HG03045 (cell line): ENCODE measurements at regions not wholly inside any gene's neighbourhood (a gene's known extent, or its start where the extent isn't known, plus 50 kb on each side); places are given as distances from the start of the nearest gene placed in this dataset.

ENCODE experiments used
- ATAC-seq: cut with Tn5 transposase; IDR thresholded peaks from one replicate; pipeline ENCODE4 v1.9.1; 2021; ENCODE audit warnings: mild to moderate bottlenecking, moderate library complexity; ENCODE audit not compliant: unreplicated experiment

DNA sequence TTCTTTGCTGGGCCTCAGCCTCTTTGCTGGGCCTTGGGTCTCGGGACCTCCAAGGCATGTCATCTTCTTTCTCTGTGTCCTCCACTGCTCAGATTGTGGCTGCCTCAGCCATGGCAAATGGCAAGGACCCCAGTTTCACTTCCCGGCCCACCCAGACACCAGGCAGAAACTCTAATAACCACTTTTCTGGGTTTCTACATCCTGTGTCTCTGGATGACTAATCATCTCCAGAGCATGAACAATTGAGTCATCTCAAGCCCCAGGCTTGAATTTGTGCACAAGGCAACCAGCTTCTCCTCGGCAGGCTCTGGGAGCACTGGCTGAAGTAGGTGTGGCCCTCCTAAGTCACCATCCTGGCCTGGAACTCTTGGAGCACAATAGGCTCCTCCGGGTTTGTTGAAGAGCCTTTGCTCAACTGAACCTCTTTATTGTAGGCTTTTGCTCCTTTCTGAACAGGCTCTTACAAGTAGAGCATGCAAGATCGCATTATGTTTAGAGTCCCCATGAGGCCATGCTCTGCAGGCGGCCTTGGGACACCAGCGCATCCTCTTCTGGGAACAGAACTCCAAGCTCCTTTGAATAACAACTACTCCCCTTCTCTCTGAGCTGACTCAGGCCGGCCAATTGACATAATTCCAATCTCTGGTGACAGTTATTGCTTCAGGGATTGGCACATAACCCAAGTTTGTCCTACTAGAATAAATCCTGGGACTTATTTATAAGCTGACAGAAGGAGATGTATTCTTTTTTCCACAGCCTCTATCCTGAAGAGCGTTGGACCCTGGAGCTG lies 218.1 kb downstream of the WDR11 start:
- peak; percentile 61 for ATAC-seq

DNA sequence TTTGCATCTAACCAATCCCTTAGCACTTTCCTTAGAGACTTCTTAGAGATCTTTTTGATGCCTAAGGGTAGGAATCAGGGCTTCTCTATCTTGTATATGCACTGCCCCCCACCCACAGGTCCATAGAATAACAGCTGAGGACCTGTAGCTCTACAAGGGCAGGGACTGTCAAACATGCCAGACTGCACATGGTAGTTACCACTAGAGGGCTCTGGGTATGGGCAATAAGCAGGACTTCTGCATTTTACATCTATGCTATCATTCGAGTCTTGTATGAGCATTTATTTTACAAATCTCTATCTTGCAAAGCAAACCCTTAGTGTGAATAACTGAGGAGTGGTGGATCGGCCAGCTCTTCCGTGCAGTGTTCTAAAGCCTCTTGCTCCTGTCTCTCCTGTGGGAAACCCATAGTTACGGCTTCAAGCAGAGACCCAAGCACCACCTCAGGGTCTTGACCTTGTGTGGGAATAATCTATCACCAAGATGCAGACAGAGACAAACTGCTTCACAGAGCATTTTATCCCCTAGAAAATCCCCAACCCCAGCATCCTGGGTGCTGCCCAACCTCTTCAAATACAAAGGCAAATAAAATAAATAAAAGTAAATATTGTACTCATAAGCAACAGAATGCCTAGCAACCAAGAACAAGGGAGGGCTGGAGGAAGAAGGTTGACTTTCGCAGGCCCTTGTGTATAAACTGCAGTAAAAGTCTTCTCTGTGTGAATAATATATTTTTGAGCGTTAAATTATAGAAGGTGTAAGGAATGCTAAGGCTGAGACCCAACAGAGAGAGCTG lies 219.3 kb downstream of the WDR11 start:
- no peak for ATAC-seq

DNA sequence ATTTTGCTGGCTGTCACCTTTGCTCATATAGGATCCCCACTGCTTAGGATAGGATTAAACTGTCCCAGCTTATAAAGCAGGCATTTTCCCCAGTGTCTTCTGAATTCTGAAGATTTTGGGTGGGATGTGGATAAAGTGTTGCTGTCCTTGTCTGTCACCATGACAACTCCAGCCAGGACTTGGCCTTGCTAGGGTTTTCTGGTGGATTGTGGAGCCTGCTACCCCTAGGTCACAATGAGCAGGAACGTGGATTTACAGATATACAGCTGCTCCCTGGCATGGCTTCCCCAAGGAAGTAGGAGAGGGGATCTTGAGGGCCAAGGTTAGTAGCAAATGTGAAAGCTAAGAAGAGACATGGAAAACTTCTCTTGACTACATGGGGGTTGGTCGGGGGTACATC lies 220.7 kb downstream of the WDR11 start:
- no peak for ATAC-seq

DNA sequence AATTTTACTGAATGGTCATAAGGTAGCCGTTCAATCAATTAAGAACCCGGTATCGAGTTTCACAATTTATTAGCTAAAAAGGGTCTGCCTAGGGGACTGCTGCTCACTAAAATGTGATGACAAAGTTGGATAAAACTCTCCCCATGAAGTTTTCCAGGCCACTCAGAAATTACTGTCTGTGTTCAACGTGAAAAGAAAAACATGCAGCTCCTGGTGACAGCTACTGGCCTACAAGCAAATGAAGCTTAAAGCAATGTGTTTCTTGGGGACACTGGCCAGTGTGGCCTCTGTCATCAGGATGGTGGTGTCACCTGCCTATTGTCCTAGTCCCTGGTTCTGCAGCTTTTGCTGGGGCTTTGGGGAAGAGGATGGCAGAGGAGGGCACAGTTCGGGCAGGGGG lies 222.6 kb downstream of the WDR11 start:
- ATAC-seq = no peak

DNA sequence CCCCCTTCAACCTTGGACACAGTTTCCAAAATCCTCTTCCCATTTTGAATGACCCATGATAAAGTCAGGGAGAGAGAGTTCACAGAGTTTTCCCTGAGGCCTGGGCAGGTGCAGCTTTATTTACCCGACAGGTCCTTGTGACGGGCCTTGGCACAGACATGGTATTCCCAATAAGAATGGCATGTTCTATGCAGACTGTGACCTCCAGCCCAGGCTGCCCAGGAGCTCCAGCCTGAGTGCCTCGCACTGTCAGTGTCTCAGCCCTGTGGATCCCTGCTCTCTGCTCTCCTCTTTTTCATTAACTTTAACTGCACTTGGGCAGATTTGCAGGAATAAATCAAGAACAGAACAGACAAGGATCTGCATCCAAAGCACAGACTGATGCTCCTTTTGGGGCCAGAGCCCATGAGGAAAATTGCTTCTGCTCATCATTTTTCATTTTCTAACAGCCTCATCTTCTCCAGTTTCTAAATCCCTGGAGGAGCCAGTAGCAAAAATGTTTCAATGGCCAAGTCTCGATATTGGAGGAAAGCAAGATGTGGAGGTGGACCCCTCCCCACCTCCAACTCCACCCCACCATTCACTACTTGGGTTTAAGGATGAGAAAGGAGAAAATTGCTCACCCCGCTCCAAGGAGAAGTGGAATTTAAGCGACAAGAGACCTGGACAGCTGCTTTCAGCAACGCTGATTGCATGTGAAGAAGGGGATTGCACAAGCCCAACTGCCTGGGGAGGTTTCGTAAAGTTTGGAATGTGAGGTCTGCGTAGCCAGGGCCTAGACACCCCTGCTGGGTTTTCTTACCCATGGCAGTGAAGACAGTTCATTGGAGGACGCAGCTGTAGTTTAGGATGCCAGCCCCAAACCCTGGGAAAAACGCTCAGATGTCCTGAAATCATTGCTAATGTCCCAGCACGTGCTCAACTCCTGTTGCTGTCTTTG lies 225.9 kb downstream of the WDR11 start:
- no peak for ATAC-seq

DNA sequence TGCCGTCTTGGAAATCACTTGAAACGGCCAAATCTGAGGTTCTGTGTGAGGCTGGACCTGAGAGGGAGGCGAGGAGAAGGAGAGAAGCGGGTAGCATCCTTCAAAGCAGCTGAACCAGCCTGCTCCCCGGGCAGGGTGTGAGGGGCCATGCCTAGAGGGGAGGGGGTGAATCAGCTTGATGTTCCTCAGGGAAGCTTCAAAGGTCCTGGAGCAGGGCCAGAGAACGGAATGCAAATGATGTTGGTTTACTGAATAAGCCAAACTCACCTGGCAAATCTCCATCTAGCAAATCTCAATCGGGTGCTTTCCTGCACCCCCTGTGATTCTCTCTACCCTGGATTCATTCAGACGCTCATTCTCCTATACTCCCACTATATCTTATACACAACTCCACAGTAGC lies 226.9 kb downstream of the WDR11 start:
- no peak for ATAC-seq

DNA sequence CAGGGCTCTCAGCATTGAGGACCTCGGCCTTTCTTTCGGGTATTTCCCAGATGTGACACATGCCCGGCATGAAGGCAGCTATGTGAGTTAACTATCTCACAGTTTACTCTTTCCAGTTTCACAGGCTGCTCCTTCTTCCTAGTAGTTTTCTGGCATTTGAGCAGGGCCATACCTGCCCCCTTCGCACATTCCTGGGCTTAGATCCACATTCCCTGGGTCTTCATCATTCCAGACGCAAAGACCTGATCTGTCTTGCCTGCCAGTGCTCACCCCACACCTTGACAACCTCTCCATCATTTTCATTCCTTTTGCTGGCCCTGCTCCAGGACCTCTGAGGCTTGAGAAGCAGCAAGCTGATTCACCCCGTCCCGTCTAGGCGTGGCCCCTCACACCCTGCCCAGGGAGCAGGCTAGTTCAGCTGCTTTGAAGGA lies 227.5 kb downstream of the WDR11 start:
- ATAC-seq = no peak

DNA sequence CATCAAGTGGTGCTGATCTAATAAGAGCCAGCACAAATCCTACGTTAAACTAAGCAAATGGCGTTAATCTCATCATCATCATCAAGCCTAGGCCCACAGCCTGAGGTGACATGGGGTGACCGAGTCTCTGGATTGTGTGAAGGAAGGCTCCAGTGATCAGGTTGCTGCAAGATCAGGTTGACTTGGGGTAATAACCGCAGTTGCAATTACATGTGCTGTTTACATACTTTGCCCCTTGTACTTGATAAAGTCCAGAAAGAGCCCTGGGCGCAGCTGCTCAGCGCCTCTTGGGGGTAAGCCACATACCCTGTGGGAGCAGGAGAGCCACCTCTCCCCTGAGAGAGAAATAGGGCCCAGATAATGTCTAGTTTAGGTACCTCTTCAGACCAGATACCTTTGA lies 228.1 kb downstream of the WDR11 start:
- no peak for ATAC-seq

DNA sequence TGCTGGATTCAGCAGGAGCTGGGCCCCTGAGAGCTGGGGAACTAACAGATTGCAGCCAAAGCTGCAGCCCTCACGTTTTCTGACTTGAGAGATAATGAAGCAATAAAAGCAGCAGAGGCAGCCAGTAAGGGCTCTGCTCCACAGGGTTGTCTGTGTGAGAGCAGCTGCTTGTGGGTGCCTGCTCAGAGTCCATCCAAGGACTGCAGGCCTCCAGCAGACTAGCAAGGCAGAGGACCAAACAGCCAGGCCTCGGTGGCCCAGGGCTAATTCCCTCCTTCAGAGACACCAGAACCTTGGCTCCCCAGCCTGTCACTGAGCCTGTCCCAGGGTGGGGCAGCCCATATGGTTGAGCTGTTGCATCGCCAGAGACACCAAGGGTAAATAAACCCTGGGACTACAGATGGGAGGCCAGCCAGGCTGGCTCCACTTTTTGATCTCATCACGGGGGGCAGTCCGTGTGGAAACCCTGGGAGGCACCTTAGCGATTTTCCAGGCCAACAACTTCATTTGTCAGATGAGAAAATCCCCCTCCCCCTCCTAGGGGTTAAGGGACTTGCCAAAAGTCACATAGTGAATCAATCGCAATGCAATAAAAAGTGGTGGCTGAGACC lies 229.2 kb downstream of the WDR11 start:
- ATAC-seq = no peak

DNA sequence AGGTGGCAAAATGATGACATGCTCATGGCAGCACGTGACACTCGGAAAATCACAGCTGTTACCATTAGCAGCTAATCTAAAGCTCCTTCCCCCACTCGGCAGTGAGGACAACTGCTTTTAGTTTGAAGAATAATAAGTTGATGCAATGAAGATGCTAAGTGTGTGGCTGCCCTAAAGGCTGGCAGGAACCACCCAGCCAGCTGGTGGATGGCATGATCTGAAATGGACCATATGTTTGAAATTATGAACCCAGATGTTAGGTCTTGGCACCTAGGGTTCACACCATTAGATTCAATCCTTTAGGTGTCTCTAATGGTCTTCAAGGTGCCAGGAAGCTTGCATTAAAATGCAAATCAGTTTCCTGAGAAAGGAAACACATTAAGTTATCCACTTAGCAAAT lies 230.1 kb downstream of the WDR11 start:
- no peak for ATAC-seq

DNA sequence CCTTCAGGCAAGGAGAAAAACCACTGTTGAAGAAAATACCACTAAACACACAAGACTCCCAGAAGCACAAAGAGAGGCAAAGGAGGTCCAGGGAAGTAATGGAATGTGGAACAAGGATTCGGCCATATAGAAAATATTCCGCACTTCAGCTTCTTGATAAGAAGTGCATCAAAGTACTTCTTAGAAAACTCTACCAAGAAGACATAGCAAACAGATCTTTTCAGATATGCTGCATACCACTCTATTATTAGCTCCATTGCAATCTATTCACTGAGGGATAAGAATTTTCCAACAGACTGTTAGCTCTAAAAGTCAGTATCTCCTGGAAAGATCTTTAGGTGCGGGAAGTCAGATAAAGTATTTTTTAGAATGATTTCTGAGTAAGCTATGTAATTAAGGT lies 231.8 kb downstream of the WDR11 start:
- ATAC-seq = no peak

DNA sequence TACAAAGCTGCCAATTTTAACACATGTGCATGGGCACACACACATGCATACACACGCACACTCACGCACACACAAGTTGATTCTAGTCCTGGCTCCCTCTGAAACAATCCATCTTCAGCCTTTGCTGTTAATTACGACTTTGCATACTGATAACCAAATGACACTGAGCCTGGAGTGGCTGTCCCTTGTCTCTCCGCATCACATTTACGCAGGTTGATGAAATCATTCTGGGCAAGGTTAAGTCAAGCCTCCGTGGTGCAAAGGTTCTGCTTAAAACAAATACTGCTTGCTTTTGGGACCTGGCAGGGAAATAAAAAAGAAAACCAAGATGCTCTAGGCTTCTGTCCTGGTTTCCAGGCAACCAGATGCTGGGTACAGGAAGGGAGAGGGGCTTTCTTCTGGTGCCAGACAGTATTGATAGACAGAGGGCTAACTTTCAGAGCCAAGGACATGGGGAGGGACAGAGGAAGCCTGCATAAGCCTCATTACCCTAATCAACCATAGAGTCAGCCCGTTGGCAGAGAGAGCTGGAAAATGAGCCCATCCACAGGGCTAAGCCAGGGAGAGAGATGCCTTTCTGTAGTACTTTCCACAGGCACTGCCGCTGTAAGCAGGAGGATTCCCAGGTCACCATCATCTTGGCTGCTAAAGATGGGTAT lies 233.0 kb downstream of the WDR11 start:
- no peak for ATAC-seq

DNA sequence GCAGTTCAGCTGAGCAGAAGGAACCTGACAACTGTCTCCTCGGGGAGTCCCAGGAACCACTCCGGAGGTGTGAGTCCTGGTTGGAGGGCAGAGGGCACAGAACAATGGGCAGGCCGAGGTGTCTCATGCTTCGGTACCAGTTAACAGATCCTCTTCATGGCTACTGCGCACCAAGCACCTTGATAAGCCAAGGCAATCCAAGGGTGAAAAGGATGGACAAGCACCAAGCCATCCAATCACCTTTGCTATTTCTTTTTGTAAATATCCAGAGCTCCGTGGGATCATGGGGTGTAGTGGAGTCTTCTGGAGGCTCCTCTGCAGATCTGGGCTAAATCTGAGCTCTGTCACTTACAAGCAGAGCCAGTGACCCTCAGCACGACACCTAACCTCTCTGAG lies 233.5 kb downstream of the WDR11 start:
- ATAC-seq = no peak

DNA sequence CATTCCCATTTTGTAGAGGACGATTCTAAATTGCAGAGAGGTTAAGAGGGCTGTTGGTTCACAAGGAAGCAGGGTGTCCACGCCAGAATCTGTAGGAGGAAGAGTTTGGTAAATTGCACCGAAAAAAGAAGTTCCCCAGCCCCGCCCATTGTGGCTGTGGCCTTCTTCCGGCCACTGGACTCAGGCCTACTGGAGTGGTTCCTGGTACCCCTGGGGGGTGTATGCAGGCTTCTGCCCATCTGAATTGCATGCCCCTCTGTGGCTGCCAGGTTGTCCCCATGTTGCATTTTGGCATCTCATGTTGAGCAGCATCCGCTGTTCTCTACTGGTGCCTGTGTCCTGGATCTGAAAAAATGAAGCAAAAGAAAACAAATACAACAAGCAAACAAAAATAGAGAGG lies 234.2 kb downstream of the WDR11 start:
- ATAC-seq = no peak

DNA sequence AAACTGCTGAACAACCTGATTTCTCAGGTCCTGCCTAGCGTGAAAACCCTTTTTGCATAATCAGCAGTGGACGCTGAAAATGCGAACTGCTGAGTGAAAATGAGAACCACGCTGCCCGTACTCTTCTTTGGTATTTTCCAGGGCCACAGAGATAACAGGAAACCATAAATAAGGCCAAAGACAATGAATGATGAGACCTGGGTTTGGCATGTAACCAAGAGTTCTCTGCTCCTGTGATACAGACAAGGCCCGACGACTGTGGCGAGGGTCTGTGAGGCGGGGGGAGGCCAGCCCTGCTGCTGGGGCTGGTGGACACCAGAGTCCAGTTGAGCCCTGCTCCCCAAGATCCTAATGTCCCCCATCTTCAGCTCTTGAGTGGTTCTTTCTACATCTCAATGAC lies 236.0 kb downstream of the WDR11 start:
- ATAC-seq = no peak

DNA sequence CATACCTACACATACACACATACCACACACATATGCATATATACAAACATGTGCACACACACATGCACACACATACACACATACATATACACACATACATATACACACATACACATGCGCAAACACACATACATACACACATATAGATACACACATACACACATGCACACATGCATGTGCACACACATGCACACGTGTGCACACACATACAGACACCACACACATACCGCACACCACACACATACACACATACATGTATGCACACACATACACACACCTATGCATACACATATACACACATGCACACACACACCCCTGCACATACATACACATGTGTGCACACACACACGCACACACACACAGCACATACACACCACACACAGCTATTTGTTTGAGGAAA lies 236.5 kb downstream of the WDR11 start:
- ATAC-seq = no peak

DNA sequence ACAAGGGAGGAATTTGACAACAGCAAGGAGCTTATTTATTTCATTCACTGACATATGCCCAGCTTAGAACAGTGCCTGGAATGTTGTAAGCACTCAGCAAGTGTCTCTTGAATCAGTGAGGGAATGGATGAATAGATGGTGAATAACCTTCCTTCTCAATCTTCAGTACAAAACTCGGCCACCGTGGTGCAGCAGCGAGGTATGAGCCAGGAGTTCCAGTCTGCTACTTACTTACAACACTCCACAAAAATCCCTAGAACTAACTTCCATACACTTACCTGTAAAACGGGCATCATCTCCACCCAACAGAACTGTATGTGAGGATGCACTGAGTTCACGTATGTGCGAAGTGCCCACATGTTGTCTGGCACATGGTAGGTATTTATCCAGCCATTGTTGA lies 237.4 kb downstream of the WDR11 start:
- no peak for ATAC-seq

DNA sequence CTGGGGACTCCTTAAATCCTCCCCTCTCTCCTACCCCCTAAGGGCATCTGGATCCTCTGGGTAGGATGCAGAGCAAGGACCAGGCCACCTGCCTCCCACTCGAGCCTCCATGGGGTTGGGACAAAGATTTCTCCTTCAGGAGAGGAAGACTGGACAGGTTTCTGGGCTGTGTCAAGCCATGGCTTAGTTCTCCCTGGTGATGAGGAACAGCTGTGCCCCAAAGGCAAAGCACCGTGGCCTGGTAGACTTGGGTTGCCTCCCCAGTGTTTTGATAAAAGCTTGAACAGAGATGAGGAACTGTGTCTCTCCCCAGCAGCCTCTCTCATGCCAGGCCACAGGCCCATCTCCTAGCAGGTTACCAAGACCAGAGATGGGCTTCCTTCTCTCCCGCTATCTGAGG lies 238.3 kb downstream of the WDR11 start:
- no peak for ATAC-seq

DNA sequence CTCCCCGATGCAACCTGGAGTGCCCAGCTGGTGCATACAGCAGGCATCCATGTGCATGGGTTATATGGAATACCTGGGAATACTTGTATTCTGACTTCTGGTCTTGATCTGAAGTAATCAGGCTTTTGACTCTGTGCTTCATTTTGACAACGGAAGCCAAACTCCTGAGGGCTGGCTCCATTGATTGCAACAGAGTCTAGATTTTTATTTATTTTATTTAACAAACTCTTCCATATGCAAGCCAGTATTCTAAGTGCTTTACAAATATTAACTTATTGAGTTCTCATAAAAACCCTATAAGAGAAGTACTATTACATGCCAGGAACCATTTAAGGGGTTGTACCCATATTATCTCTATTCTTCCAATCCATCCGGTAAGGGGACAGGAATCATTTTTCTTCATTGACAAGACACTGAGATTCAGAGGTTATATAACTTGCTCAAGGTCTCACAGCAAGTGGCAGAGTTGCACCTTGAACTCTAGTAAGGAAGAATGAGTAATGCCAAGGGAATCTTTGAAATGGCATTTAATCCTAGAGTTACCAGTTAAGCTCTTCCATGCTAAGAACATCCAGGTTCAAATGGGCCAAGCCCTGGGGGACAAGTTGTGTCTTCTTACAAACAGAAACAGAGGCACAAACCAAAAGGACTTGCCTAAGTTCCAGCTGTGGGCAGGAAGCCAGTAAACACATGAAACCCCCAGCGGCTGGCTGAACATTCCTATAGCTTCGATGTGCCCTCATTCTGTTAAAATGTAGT lies 241.0 kb downstream of the WDR11 start:
- ATAC-seq = no peak

DNA sequence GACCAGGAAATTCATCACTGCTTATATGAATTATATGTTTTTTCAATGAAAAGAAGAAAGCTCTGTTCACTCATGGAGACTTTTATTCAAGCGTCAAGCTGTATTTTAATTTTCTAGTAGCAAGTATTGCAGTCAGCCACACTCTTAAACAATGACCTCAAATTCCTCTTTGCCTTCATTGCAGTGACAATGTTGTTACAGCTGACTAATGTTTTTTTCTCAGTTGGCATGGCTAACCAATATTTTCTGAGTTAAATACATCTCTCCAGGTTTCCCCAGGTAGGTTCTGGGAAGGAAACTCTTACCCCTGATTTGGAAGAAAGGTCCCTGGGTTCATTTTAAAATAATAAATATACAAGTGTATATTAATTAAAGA lies 241.5 kb downstream of the WDR11 start:
- no peak for ATAC-seq
